WTC11 (cell line): ENCODE measurements at regions not wholly inside any gene's neighbourhood (a gene's known extent, or its start where the extent isn't known, plus 50 kb on each side); places are given as distances from the start of the nearest gene placed in this dataset.

Source experiments
- ATAC-seq: fragments of 200-7000 bp; cut with Tn5 transposase; 2 replicates; pipeline ENCODE4 v1.10.0; 2021; ENCODE audit warnings: mild to moderate bottlenecking, moderate library complexity
- CTCF ChIA-PET: fragments of 300-600 bp; sonication (Branson Sonifier 250); formaldehyde crosslinking; loops from one replicate; lab custom pipeline; 2021; ENCODE audit warnings: antibody characterized with exemption; lab: Charles Lee
- POLR2A ChIA-PET: fragments of 350-600 bp; sonication (Branson Sonifier 250); formaldehyde crosslinking; loops from one replicate; lab custom pipeline; 2021; ENCODE audit warnings: antibody characterized with exemption; lab: Charles Lee
- DNase-seq: peaks from one replicate; pipeline ENCODE4 v3.0.0; 2021; ENCODE audit warnings: low spot score
- H3K27ac Mint-ChIP-seq: 2 replicates; pipeline ENCODE4 v1.8.0; 2021; ENCODE audit warnings: mixed read lengths
- H3K27me3 Mint-ChIP-seq: 2 replicates; pipeline ENCODE4 v1.8.0; 2021; ENCODE audit warnings: low read depth, mild to moderate bottlenecking, moderate library complexity, mixed read lengths
- H3K36me3 Mint-ChIP-seq: 2 replicates; pipeline ENCODE4 v1.8.0; 2021; ENCODE audit warnings: mixed read lengths
- H3K4me1 Mint-ChIP-seq: 2 replicates; pipeline ENCODE4 v1.8.0; 2022; ENCODE audit warnings: mixed read lengths
- H3K4me3 Mint-ChIP-seq: 2 replicates; pipeline ENCODE4 v1.8.0; 2021; ENCODE audit warnings: mild to moderate bottlenecking, moderate library complexity, mixed read lengths
- H3K9me3 Mint-ChIP-seq: 2 replicates; pipeline ENCODE4 v1.8.0; 2021; ENCODE audit warnings: mixed read lengths
- AFF4 ChIP-seq: sonication (generic); formaldehyde crosslinking; IDR thresholded peaks from 2 replicates; pipeline ENCODE4 v1.8.1; 2023; ENCODE audit warnings: mild to moderate bottlenecking, missing genetic modification reagents, borderline replicate concordance
- AR ChIP-seq: fragments of 250-450 bp; sonication (Bioruptor Pico); IDR thresholded peaks from 2 replicates; pipeline ENCODE4 v1.9.0; 2021; ENCODE audit warnings: mild to moderate bottlenecking
- ERG ChIP-seq: fragments of 250-450 bp; sonication (Bioruptor Pico); IDR thresholded peaks from 2 replicates; pipeline ENCODE4 v1.8.0; 2021; ENCODE audit warnings: mild to moderate bottlenecking
- KAT7 ChIP-seq: sonication (generic); formaldehyde crosslinking; IDR thresholded peaks from 2 replicates; pipeline ENCODE4 v1.8.1; 2023; ENCODE audit warnings: missing genetic modification reagents, mild to moderate bottlenecking, borderline replicate concordance
- USF2 ChIP-seq: sonication (generic); formaldehyde crosslinking; IDR thresholded peaks from 2 replicates; pipeline ENCODE4 v1.8.1; 2023; ENCODE audit warnings: mild to moderate bottlenecking, missing genetic modification reagents, moderate library complexity
- ZBTB21 ChIP-seq: sonication (generic); formaldehyde crosslinking; IDR thresholded peaks from 2 replicates; pipeline ENCODE4 v1.8.1; 2023; ENCODE audit warnings: mild to moderate bottlenecking, missing genetic modification reagents, borderline replicate concordance
- ZNF138 ChIP-seq: sonication (generic); formaldehyde crosslinking; conservative IDR thresholded peaks from 2 replicates; pipeline ENCODE4 v1.8.1; 2022; ENCODE audit warnings: mild to moderate bottlenecking, moderate library complexity, missing genetic modification reagents
- ZNF281 ChIP-seq: sonication (generic); formaldehyde crosslinking; IDR thresholded peaks from 2 replicates; pipeline ENCODE4 v1.8.0; 2023; ENCODE audit warnings: mild to moderate bottlenecking, missing genetic modification reagents
- ZNF532 ChIP-seq: fragments of 250-450 bp; sonication (Bioruptor Pico); IDR thresholded peaks from 2 replicates; pipeline ENCODE4 v1.9.0; 2021; ENCODE audit warnings: mild to moderate bottlenecking, borderline replicate concordance

- ChIA-PET POLR2A (no interaction called here), CTCF (no interaction called here)
- no peaks in the 10 kb centered on the region for H3K36me3 Mint-ChIP-seq
- H3K9me3 Mint-ChIP-seq: no peaks in the 10 kb centered on the region
- no peak overlapping the region for H3K4me3 Mint-ChIP-seq
- ATAC-seq (no peak), DNase-seq (no peak)
- peaks cover 4% of the 10 kb centered on the region for H3K4me1 Mint-ChIP-seq
- TF ChIP-seq ZNF532 (CRISPR knock-in tag) (no peak), USF2 (CRISPR knock-in tag) (no peak), AR (no peak), KAT7 (CRISPR knock-in tag) (no peak), ZNF281 (no peak), ERG (CRISPR knock-in tag) (no peak), AFF4 (CRISPR knock-in tag) (no peak), ZBTB21 (no peak), ZNF138 (CRISPR knock-in tag) (no peak)
- no peak overlapping the region for H3K27ac Mint-ChIP-seq
- H3K27me3 Mint-ChIP-seq: no peaks in the 10 kb centered on the region
Observed at GRCh38 chr5:74153255-74153790, 487.2 kb downstream of the ENC1 start.
